LNCaP clone FGC (cell line): ENCODE measurements at regions not wholly inside any gene's neighbourhood (a gene's known extent, or its start where the extent isn't known, plus 50 kb on each side); places are given as distances from the start of the nearest gene placed in this dataset.

Source experiments
- DNase-seq: peaks from one replicate; pipeline ENCODE4 v3.0.0-alpha.2; 2011; ENCODE audit warnings: low read depth
- H3K4me3 ChIP-seq: 2 replicates; pipeline ENCODE4 v1.5.1; 2011; ENCODE audit warnings: mild to moderate bottlenecking, low read depth, low read length, control low read depth
- TF ChIP-seq, protein P1 (sequence below): IDR thresholded peaks from 2 replicates; pipeline ENCODE4 v1.5.1; 2012; ENCODE audit warnings: mild to moderate bottlenecking; ENCODE audit not compliant: control insufficient read depth, insufficient read depth; ENCODE audit errors: extremely low read depth

DNA sequence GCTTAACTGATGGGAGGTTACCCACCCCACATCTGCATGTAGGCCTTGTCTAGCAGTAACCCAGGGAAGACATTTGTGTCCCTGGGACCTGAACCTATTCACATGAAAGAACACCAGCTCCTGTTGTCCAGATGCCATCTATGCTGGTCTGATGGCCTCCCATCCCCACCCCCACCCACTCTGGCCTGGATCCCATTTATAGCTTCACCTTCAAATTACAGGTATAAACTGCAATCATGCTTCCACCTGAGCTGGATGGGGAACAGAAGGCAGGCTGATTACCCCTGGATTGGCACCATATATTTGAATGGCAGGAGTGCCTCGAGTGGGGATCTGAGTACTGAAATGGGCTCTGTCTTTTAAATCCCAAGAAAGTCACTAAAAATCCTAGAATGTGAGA, 312.7 kb upstream of the USP24 start:
- no peak overlapping the region for H3K4me3 ChIP-seq
- TF ChIP-seq, protein P1, sequence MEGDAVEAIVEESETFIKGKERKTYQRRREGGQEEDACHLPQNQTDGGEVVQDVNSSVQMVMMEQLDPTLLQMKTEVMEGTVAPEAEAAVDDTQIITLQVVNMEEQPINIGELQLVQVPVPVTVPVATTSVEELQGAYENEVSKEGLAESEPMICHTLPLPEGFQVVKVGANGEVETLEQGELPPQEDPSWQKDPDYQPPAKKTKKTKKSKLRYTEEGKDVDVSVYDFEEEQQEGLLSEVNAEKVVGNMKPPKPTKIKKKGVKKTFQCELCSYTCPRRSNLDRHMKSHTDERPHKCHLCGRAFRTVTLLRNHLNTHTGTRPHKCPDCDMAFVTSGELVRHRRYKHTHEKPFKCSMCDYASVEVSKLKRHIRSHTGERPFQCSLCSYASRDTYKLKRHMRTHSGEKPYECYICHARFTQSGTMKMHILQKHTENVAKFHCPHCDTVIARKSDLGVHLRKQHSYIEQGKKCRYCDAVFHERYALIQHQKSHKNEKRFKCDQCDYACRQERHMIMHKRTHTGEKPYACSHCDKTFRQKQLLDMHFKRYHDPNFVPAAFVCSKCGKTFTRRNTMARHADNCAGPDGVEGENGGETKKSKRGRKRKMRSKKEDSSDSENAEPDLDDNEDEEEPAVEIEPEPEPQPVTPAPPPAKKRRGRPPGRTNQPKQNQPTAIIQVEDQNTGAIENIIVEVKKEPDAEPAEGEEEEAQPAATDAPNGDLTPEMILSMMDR = no peak
- DNase-seq = no peak

DNA sequence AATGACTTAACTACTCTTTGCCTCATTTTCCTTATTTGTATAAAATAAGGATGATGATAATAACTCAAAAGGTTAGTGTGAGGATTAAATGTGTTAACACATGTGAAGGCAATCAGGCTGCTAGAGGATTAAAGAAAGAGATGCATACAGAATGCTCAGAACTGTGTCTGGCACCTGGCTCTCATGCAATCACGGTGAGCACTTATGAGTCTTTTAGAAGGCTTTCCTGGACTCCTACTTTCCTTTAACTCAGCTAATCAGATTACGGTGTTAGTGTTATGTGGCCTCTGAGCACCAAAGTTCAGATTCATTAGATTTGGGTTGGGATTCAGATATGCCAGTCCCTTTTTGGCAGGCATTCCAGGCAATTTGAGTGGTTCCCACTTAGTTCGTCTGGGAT, 311.6 kb upstream of the USP24 start:
- no peak for DNase-seq
- no peak overlapping the region for H3K4me3 ChIP-seq
- TF ChIP-seq, protein P1 = no peak

- H3K4me3 ChIP-seq = no peak overlapping the region
- DNase-seq = no peak
- TF ChIP-seq, protein P1 = no peak
Measured at GRCh38 chr1:55524006-55524405, 308.8 kb upstream of the USP24 start.

- no peak for DNase-seq
- H3K4me3 ChIP-seq = no peak overlapping the region
- TF ChIP-seq, protein P1 = no peak
Measured at GRCh38 chr1:55522982-55523381, 307.8 kb upstream of the USP24 start.

DNA sequence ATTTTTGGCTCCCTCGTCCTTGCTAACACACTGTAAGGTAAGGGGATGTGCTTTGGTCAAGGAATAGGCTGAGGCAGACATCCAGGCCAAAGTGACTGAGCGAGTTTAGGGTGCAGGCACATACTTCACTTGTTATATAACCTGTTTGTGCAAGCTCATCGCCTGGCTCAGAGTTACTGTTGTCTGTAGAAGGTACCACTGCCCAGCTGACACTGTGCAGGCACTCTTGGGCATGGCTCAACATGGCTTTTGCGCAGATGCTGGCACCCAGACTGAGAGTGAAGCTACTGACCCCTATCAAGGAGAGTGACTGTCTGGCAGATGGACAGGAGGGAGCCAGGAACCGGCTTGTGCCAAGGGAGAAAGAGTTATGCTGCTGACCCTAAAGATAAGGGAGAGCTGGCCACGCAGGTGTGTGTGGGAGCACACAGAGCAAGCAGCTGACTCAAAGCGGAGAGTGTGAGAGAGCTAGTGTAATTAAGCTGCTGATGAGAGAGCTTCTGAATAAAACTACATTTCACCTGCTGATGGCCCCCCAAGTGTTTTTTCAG, 307.3 kb upstream of the USP24 start:
- DNase-seq = no peak
- TF ChIP-seq, protein P1 = no peak
- no peak overlapping the region for H3K4me3 ChIP-seq

DNA sequence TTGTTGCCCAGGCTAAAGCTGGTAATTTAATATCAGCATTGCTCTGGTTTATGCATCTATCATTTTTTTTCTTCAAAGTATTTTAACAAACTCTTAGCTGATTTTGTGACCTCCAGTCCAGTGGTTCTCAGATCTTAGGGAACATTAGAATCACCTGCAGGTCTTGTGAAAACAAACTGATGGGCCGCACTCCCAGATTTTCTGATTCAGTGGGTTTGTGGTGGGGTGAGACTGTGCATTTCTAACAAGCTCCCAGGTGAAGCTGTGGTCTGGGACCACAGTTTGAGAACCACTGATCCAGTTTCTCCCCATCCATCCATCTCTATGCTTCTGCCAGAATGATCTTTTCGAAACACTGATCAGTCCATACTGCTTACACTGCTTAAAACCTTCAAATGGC, 305.7 kb upstream of the USP24 start:
- TF ChIP-seq, protein P1 = no peak
- H3K4me3 ChIP-seq = no peak overlapping the region
- DNase-seq = no peak

- TF ChIP-seq, protein P1 = no peak
- H3K4me3 ChIP-seq = no peak overlapping the region
- no peak for DNase-seq
Measured at GRCh38 chr1:55519937-55520683, 304.9 kb upstream of the USP24 start.
